ENCODE measurements at regions not wholly inside any gene's neighbourhood (a gene's known extent, or its start where the extent isn't known, plus 50 kb on each side); places are given as distances from the start of the nearest gene placed in this dataset.

- TF ChIP-seq CTCF (conservative IDR thresholded peaks at IDR 0.05) = no peak
- no peak overlapping the region for H3K27ac ChIP-seq
Measured at GRCh38 chr4:29927895-29928294, 792.3 kb upstream of the PCDH7 start.

- H3K27ac ChIP-seq = no peak overlapping the region
- no peak for TF ChIP-seq CTCF (conservative IDR thresholded peaks at IDR 0.05)
Measured at GRCh38 chr4:29948451-29948850, 771.7 kb upstream of the PCDH7 start.

- TF ChIP-seq CTCF (conservative IDR thresholded peaks at IDR 0.05) = no peak
- no peak overlapping the region for H3K27ac ChIP-seq
Measured at GRCh38 chr4:29948858-29949257, 771.3 kb upstream of the PCDH7 start.

- TF ChIP-seq CTCF (conservative IDR thresholded peaks at IDR 0.05) = no peak
Measured at GRCh38 chr4:29966386-29966785, 753.8 kb upstream of the PCDH7 start.

GRCh38 chr4:29970626-29971025 is 749.5 kb upstream of the PCDH7 start:
- TF ChIP-seq CTCF (conservative IDR thresholded peaks at IDR 0.05) = peak; percentile 70
- H3K27ac ChIP-seq = no peak overlapping the region

More at GRCh38 chr4:29966386-29966785, 753.8 kb upstream of the PCDH7 start:
- H3K27ac ChIP-seq = no peak overlapping the region

GRCh38 chr4:29972121-29972520 is 748.0 kb upstream of the PCDH7 start:
- no peak for TF ChIP-seq CTCF (conservative IDR thresholded peaks at IDR 0.05)
- H3K27ac ChIP-seq = no peak overlapping the region

GRCh38 chr4:29983890-29984289 is 736.3 kb upstream of the PCDH7 start:
- TF ChIP-seq CTCF (conservative IDR thresholded peaks at IDR 0.05) = no peak
- no peak overlapping the region for H3K27ac ChIP-seq

- no peak for TF ChIP-seq CTCF (conservative IDR thresholded peaks at IDR 0.05)
- no peak overlapping the region for H3K27ac ChIP-seq
Measured at GRCh38 chr4:30001628-30002027, 718.5 kb upstream of the PCDH7 start.

Measured in VCaP (cell line).